SK-N-SH (cell line): ENCODE measurements at regions not wholly inside any gene's neighbourhood (a gene's known extent, or its start where the extent isn't known, plus 50 kb on each side); places are given as distances from the start of the nearest gene placed in this dataset.

Source experiments
- CTCF ChIA-PET: fragments of 300-600, 350-600 bp; formaldehyde crosslinking; extraction: SDS; loops from one replicate; lab custom pipeline; 2021; lab: Yijun Ruan, JAX
- POLR2A ChIA-PET: fragments of 350-600 bp; sonication (Branson Sonifier 250); formaldehyde crosslinking; extraction: SDS; loops from one replicate; lab custom pipeline; 2020; ENCODE audit warnings: antibody characterized with exemption, inconsistent platforms; lab: Yijun Ruan, JAX
- DNase-seq: peaks from one replicate; pipeline ENCODE4 v3.0.0; 2012
- H2AFZ ChIP-seq: fragments of 200-600 bp; sonication (generic); 2 replicates; pipeline ENCODE4 v1.8.1; 2016; ENCODE audit warnings: antibody characterized with exemption, mild to moderate bottlenecking, low read depth
- H3F3A ChIP-seq: fragments of 200-600 bp; sonication (generic); replicated peaks from 2 replicates; pipeline ENCODE3; 2016; ENCODE audit warnings: antibody characterized with exemption, mild to moderate bottlenecking; ENCODE audit not compliant: insufficient read depth
- H3K27ac ChIP-seq, 2 experiments: fragments of 200-500 bp in 1 of 2; fragments of 200-600 bp in 1 of 2; sonication (Bioruptor generic) in 1 of 2; sonication (generic), shearing (Covaris generic) in 1 of 2; 2 replicates each; pipeline versions ENCODE4 v1.5.1 to v1.6.1; 2014 to 2016; ENCODE audit warnings: low read depth in 2 of 2, inconsistent platforms in 1 of 2, low read length in 1 of 2, mild to moderate bottlenecking in 1 of 2, mixed read lengths in 1 of 2
- H3K27me3 ChIP-seq: fragments of 200-600 bp; sonication (generic), shearing (Covaris generic); 2 replicates; pipeline ENCODE4 v1.6.1; 2016; ENCODE audit warnings: mixed run types; ENCODE audit not compliant: insufficient read depth
- H3K36me3 ChIP-seq, 2 experiments: fragments of 200-500 bp in 1 of 2; fragments of 200-600 bp in 1 of 2; sonication (Bioruptor generic) in 1 of 2; sonication (generic) in 1 of 2; replicated peaks in 1 of 2; 2 replicates each; pipeline versions ENCODE3 to v1.5.1; 2014 to 2016; ENCODE audit warnings: low read length in 1 of 2, mild to moderate bottlenecking in 1 of 2; ENCODE audit not compliant: insufficient read depth in 2 of 2, control insufficient read depth in 1 of 2
- H3K4me1 ChIP-seq, 2 experiments: fragments of 200-500 bp in 1 of 2; fragments of 200-600 bp in 1 of 2; sonication (Bioruptor generic) in 1 of 2; sonication (generic), shearing (Covaris generic) in 1 of 2; 2 replicates each; pipeline versions ENCODE4 v1.5.1 to v1.6.1; 2014 to 2016; ENCODE audit warnings: low read depth in 1 of 2, low read length in 1 of 2, mixed run types in 1 of 2; ENCODE audit not compliant: insufficient read depth in 2 of 2, control insufficient read depth in 1 of 2
- H3K4me2 ChIP-seq: fragments of 200-600 bp; sonication (generic), shearing (Covaris generic); 2 replicates; pipeline ENCODE4 v1.6.1; 2017; ENCODE audit warnings: mixed run types
- H3K4me3 ChIP-seq, 2 experiments: fragments of 200-500 bp in 1 of 2; fragments of 200-600 bp in 1 of 2; sonication (Bioruptor generic) in 1 of 2; sonication (generic), shearing (Covaris generic) in 1 of 2; 2 replicates each; pipeline versions ENCODE4 v1.5.1 to v1.8.1; 2014 to 2016; ENCODE audit warnings: low read depth in 2 of 2, inconsistent platforms in 1 of 2, low read length in 1 of 2, mild to moderate bottlenecking in 1 of 2, mixed read lengths in 1 of 2, moderate library complexity in 1 of 2
- H3K79me2 ChIP-seq: fragments of 200-600 bp; sonication (generic); 2 replicates; pipeline ENCODE4 v1.8.1; 2017; ENCODE audit warnings: mild to moderate bottlenecking; ENCODE audit not compliant: insufficient read depth
- H3K9ac ChIP-seq: fragments of 200-600 bp; sonication (generic); 2 replicates; pipeline ENCODE4 v1.6.1; 2017; ENCODE audit warnings: mixed run types
- H3K9me2 ChIP-seq: fragments of 200-600 bp; sonication (generic); 2 replicates; pipeline ENCODE4 v1.6.1; 2017; ENCODE audit warnings: mixed run types
- H3K9me3 ChIP-seq: fragments of 200-600 bp; sonication (generic); 2 replicates; pipeline ENCODE4 v1.6.1; 2017; ENCODE audit warnings: mixed run types, mild to moderate bottlenecking, moderate library complexity
- H4K20me1 ChIP-seq: fragments of 200-600 bp; sonication (generic); 2 replicates; pipeline ENCODE4 v1.6.1; 2017; ENCODE audit warnings: mild to moderate bottlenecking, mixed run types; ENCODE audit not compliant: insufficient read depth
- CHD2 ChIP-seq: fragments of 150-350 bp; IDR thresholded peaks from 2 replicates; pipeline ENCODE4 v1.6.1; 2018; ENCODE audit warnings: low read length; ENCODE audit not compliant: partially characterized antibody
- EP300 ChIP-seq, 2 experiments: IDR thresholded peaks; 2 replicates each; pipeline versions ENCODE4 v1.4.0 to v1.6.1; 2012; ENCODE audit warnings: borderline replicate concordance in 1 of 2, low read depth in 1 of 2, low read length in 1 of 2
- EZH2phosphoT487 ChIP-seq: fragments of 200-600 bp; sonication (generic); IDR thresholded peaks from 2 replicates; pipeline ENCODE4 v1.6.1; 2017; ENCODE audit warnings: low read depth, mixed run types, mild to moderate bottlenecking, antibody characterized with exemption, moderate library complexity, borderline replicate concordance
- FOXM1 ChIP-seq: IDR thresholded peaks from 2 replicates; pipeline ENCODE4 v1.4.0; 2012; ENCODE audit warnings: low read depth, mild to moderate bottlenecking
- GABPA ChIP-seq: IDR thresholded peaks from 2 replicates; pipeline ENCODE4 v1.4.0; 2012; ENCODE audit warnings: low read depth, mild to moderate bottlenecking
- GATA2 ChIP-seq: sonication (generic); formaldehyde crosslinking; IDR thresholded peaks from 2 replicates; pipeline ENCODE4 v1.5.0; 2020; ENCODE audit warnings: mild to moderate bottlenecking, missing genetic modification reagents
- JUND ChIP-seq: IDR thresholded peaks from 2 replicates; pipeline ENCODE4 v1.4.0; 2012
- MEF2A ChIP-seq: IDR thresholded peaks from 2 replicates; pipeline ENCODE4 v1.4.0; 2012; ENCODE audit warnings: low read depth, borderline replicate concordance
- NFIC ChIP-seq: IDR thresholded peaks from 2 replicates; pipeline ENCODE4 v1.4.0; 2012; ENCODE audit warnings: borderline replicate concordance
- POLR2AphosphoS5 ChIP-seq: IDR thresholded peaks from 2 replicates; pipeline ENCODE4 v1.6.1; 2012; ENCODE audit warnings: low read depth, low read length
- RCOR1 ChIP-seq: fragments of 150-350 bp; IDR thresholded peaks from 2 replicates; pipeline ENCODE4 v1.6.1; 2017; ENCODE audit warnings: antibody characterized with exemption, low read length
- RFX5 ChIP-seq: IDR thresholded peaks from 2 replicates; pipeline ENCODE4 v1.6.1; 2012; ENCODE audit warnings: mild to moderate bottlenecking, improper control_type of control experiment, low read length
- SIN3A ChIP-seq: IDR thresholded peaks from 2 replicates; pipeline ENCODE4 v1.6.1; 2012; ENCODE audit warnings: low read depth, mild to moderate bottlenecking, low read length, moderate library complexity, borderline replicate concordance
- TAF1 ChIP-seq: IDR thresholded peaks from 2 replicates; pipeline ENCODE4 v1.6.1; 2012; ENCODE audit warnings: low read depth, mild to moderate bottlenecking, low read length, moderate library complexity, borderline replicate concordance
- YY1 ChIP-seq: IDR thresholded peaks from 2 replicates; pipeline ENCODE4 v1.4.0; 2012; ENCODE audit warnings: low read depth, mild to moderate bottlenecking
- WGBS: methylation state at CpG from one replicate; pipeline ENCODE4 v1.1.6; 2017; ENCODE audit warnings: low lambda C conversion rate; 5-methylcytosine and 5-hydroxymethylcytosine counted together

GRCh38 chr1:4090556-4090955, 190.5 kb upstream of the C1orf174 start (continued):
- no peak for TF ChIP-seq JUND
- TF ChIP-seq, all 33 proteins: peak for 0

DNA sequence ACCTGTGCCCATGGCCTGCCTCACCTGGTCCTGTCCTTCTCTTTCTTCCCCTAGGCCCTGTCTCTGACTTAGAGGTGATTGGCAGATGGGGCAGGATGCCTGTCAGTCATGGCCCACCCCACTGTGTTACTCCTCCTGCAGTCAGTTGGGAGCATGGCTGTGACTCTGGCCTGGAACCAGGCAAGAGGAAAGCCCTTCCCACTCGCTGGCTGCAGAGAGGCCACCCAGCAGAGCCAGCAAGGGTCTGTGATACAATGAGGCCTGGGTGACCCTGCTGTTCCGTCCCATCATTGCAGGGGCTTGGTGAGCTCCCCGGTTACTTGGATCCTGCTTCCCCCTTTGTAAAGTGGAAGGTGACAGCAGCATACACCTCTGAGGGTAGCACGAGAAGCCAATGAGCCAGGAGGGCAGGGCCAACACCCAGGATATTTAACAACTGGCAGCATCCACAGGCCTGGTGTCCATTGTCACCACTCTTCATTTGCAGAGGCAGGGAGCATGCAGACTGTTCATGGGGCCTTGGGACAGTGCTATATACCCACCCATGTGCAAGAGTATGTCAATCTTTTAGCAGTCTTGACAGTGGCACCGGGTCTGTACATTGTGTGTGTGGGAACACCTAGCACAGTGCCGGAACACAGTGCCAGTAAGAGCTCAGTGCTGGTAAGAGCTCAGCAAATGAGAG, 191.0 kb upstream of the C1orf174 start:
- Histone ChIP-seq H3K9ac (no peak overlapping the region), H3K4me2 (no peak overlapping the region), H4K20me1 (no peaks in the 10 kb centered on the region), H3K9me2 (no peaks in the 10 kb centered on the region), H3K36me3 (no peaks in the 10 kb centered on the region), H3K27me3 (no peaks in the 10 kb centered on the region), H3K79me2 (no peaks in the 10 kb centered on the region), H3F3A (no peaks in the 10 kb centered on the region), H3K27ac (no peak overlapping the region), H2AFZ (no peak overlapping the region), H3K9me3 (no peaks in the 10 kb centered on the region), H3K4me3 (no peak overlapping the region), H3K4me1 (no peaks in the 10 kb centered on the region; a peak in 1 of 4 replicates)
- no peak for TF ChIP-seq CHD2
- no peak for TF ChIP-seq RFX5
- TF ChIP-seq NFIC: no peak
- no peak for TF ChIP-seq EP300 (IDR thresholded peaks at IDR 0.05; ENCODE audit: borderline replicate concordance in 1 of 2, low read depth in 1 of 2, low read length in 1 of 2)
- TF ChIP-seq TAF1: no peak
- ChIA-PET CTCF (interaction anchor here (0.7 to 1.0 kb wide), 2 partner anchors 11 to 160 kb away, joined by 3 read pairs; no protein-coding TSS in a partner anchor), POLR2A (no interaction called here)
- DNase-seq: no peak
- WGBS: 38% methylated on average over 2 of the region's 6 CpGs

DNA sequence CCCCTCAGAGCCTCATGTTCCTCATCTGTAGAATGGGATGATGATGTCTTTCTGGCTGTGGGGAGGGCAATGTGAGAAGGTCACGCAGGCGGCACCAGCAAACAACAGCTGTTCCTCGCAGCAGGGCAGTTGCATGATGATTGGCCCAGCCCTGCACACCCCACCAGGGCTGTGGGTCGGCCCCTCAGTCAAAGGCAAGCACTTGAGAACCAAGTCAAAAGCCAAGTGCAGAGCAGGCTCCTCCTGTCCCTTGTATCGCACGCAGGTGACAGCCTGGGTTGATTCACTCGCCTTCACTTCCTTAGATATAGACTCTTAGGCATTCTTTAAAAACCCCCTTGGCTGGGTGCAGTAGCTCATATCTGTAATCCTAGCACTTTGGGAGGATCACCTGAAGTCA, 191.9 kb upstream of the C1orf174 start:
- no peak overlapping the region for H3K27ac ChIP-seq
- H3K27me3 ChIP-seq: no peaks in the 10 kb centered on the region
- H2AFZ ChIP-seq: no peak overlapping the region
- ChIA-PET POLR2A (no interaction called here), CTCF (no interaction called here)
- no peaks in the 10 kb centered on the region for H3K9me3 ChIP-seq
- H4K20me1 ChIP-seq: no peaks in the 10 kb centered on the region
- TF ChIP-seq RCOR1 (no peak), TAF1 (no peak), GABPA (no peak), EZH2phosphoT487 (no peak), YY1 (no peak), POLR2AphosphoS5 (no peak), JUND (no peak), NFIC (no peak), SIN3A (no peak), CHD2 (no peak), GATA2 (CRISPR knock-in tag) (no peak), FOXM1 (no peak), MEF2A (no peak)
- DNase-seq: no peak
- H3K9me2 ChIP-seq: no peaks in the 10 kb centered on the region
- H3K4me2 ChIP-seq: no peak overlapping the region
- H3K4me3 ChIP-seq: no peak overlapping the region
- WGBS: 56% methylated on average over 6 of the region's 7 CpGs
- H3K79me2 ChIP-seq: no peaks in the 10 kb centered on the region
- no peaks in the 10 kb centered on the region for H3F3A ChIP-seq
- H3K4me1 ChIP-seq: no peaks in the 10 kb centered on the region
- no peaks in the 10 kb centered on the region for H3K36me3 ChIP-seq
- no peak overlapping the region for H3K9ac ChIP-seq
